ENCODE measurements at regions not wholly inside any gene's neighbourhood (a gene's known extent, or its start where the extent isn't known, plus 50 kb on each side); places are given as distances from the start of the nearest gene placed in this dataset.
"Not testable (repeated sequence)": the region's sequence is repeated elsewhere in the genome, so short reads cannot be mapped to it uniquely, and the experiment has no call there.

GRCh38 chr7:65145710-65146109 lies 139.2 kb upstream of the ERV3-1 start:
- DNase-seq, result not testable (repeated sequence)

- not testable (repeated sequence) for DNase-seq
Observed at GRCh38 chr7:65145008-65145407, 138.5 kb upstream of the ERV3-1 start.

- not testable (repeated sequence) for DNase-seq
Observed at GRCh38 chr7:65144557-65144956, 138.1 kb upstream of the ERV3-1 start.

- DNase-seq, result not testable (repeated sequence)
Observed at GRCh38 chr7:65144119-65144518, 137.6 kb upstream of the ERV3-1 start.

GRCh38 chr7:65141894-65142293 lies 135.4 kb upstream of the ERV3-1 start:
- not testable (repeated sequence) for DNase-seq

GRCh38 chr7:65141405-65141778 lies 134.9 kb upstream of the ERV3-1 start:
- DNase-seq, result not testable (repeated sequence)

GRCh38 chr7:65140543-65141404 lies 134.3 kb upstream of the ERV3-1 start:
- not testable (repeated sequence) for DNase-seq

GRCh38 chr7:65136850-65137249 lies 130.4 kb upstream of the ERV3-1 start:
- not testable (repeated sequence) for DNase-seq

GRCh38 chr7:65133087-65133486 lies 126.6 kb upstream of the ERV3-1 start:
- DNase-seq, result not testable (repeated sequence)

- not testable (repeated sequence) for DNase-seq
Observed at GRCh38 chr7:65132256-65132655, 125.8 kb upstream of the ERV3-1 start.

GRCh38 chr7:65127364-65127763 lies 120.9 kb upstream of the ERV3-1 start:
- DNase-seq, result not testable (repeated sequence)

- DNase-seq, result not testable (repeated sequence)
Observed at GRCh38 chr7:65124600-65124999, 118.1 kb upstream of the ERV3-1 start.

- not testable (repeated sequence) for DNase-seq
Observed at GRCh38 chr7:65105650-65106203, 99.2 kb upstream of the ERV3-1 start.

GRCh38 chr7:65100499-65100898 lies 94.0 kb upstream of the ERV3-1 start:
- DNase-seq, result not testable (repeated sequence)

GRCh38 chr7:65081669-65082055 lies 75.2 kb upstream of the ERV3-1 start:
- DNase-seq, result not testable (repeated sequence)

GRCh38 chr7:65080799-65081668 lies 74.5 kb upstream of the ERV3-1 start:
- peak; percentile 89 for DNase-seq

- not testable (repeated sequence) for DNase-seq
Observed at GRCh38 chr7:65074959-65075358, 68.5 kb upstream of the ERV3-1 start.

- DNase-seq, result not testable (repeated sequence)
Observed at GRCh38 chr7:65073160-65073559, 66.7 kb upstream of the ERV3-1 start.

- DNase-seq, result not testable (repeated sequence)
Observed at GRCh38 chr7:65071854-65072431, 65.5 kb upstream of the ERV3-1 start.

GRCh38 chr7:65069476-65069875 lies 63.0 kb upstream of the ERV3-1 start:
- not testable (repeated sequence) for DNase-seq

- not testable (repeated sequence) for DNase-seq
Observed at GRCh38 chr7:65062566-65062965, 56.1 kb upstream of the ERV3-1 start.

GRCh38 chr7:65059247-65059646 lies 52.8 kb upstream of the ERV3-1 start:
- DNase-seq, result not testable (repeated sequence)

All from fibroblast of skin of back (primary cell).